Ishikawa (cell line): ENCODE measurements at regions not wholly inside any gene's neighbourhood (a gene's known extent, or its start where the extent isn't known, plus 50 kb on each side); places are given as distances from the start of the nearest gene placed in this dataset.

Source experiments
- CREB1 ChIP-seq: IDR thresholded peaks from 2 replicates; pipeline ENCODE4 v1.6.1; 2012; ENCODE audit warnings: low read depth
- TAF1 ChIP-seq: IDR thresholded peaks from 2 replicates; pipeline ENCODE4 v1.6.1; 2012; ENCODE audit warnings: low read depth, mild to moderate bottlenecking
- YY1 ChIP-seq: IDR thresholded peaks from 2 replicates; pipeline ENCODE4 v1.6.1; 2012; ENCODE audit warnings: low read depth

DNA sequence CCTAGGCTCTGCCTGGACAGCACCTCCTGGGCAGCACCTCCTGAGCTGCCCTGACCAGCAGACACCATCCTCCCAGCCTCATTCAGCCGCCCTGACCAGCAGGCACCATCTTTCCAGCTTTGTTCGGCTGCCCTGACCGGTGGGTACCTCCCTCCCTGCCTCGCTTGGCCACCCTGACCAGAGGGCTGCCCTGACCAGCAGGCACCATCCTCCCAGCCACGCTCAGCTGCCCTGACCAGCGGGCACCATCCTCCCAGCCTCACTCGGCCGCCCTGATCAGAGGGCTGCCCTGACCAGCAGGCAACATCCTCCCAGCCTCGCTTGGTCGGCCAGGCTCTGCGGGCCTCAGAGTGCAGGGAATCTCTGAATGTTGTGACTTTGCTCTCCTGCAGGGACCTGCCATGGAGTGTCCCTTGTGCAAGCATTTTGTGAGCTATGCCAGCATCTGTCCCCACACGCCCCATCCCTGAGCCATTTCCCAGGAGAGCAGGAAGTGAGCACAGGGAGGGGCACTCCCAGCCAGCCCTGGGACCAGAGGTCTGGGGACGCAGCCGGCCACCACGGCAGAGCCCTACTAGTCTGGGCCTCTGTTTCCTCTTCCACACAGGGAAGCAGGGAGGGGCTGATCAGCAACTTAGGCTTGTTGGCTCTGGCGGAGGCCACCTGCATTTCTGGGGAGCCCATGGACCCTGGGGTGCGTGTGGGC is 265.5 kb downstream of the SEC23A start:
- TF ChIP-seq CREB1 (no peak), TAF1 (no peak), YY1 (no peak)
